Hepatocyte (in vitro differentiated cells): ENCODE measurements at regions not wholly inside any gene's neighbourhood (a gene's known extent, or its start where the extent isn't known, plus 50 kb on each side); places are given as distances from the start of the nearest gene placed in this dataset.

Source experiments
- EZH2 ChIP-seq: fragments of 200-600 bp; sonication (generic); IDR thresholded peaks from 2 replicates; pipeline ENCODE4 v1.6.1; 2016; ENCODE audit warnings: antibody characterized with exemption, mild to moderate bottlenecking, borderline replicate concordance
- EZH2phosphoT487 ChIP-seq: fragments of 200-600 bp; sonication (generic); IDR thresholded peaks from one replicate; pipeline ENCODE4 v1.6.1; 2018; ENCODE audit warnings: antibody characterized with exemption, mild to moderate bottlenecking, low read depth, moderate library complexity; ENCODE audit not compliant: unreplicated experiment, severe bottlenecking

GRCh38 chr12:4047421-4047820, 174.2 kb upstream of the PARP11 start:
- TF ChIP-seq EZH2phosphoT487: no peak
- TF ChIP-seq EZH2: no peak
